Tibial artery (tissue), 4 donors: ENCODE measurements at regions not wholly inside any gene's neighbourhood (a gene's known extent, or its start where the extent isn't known, plus 50 kb on each side); places are given as distances from the start of the nearest gene placed in this dataset.

Source experiments
- DNase-seq, 2 donors: peaks; one replicate each; pipeline ENCODE4 v3.0.0-alpha.2; 2019
- H3K27ac ChIP-seq, 2 donors: fragments of 200-600 bp; sonication (generic) in 1 of 2; 1 replicate in 1 of 2; 2 replicates in 1 of 2; pipeline ENCODE4 v1.5.1; 2018 to 2019; ENCODE audit warnings: mild to moderate bottlenecking in 1 of 2
- H3K27me3 ChIP-seq, 2 donors: fragments of 200-600 bp; sonication (generic) in 1 of 2; one replicate each; pipeline versions ENCODE4 v1.5.1 to v1.6.0; 2016 to 2019
- H3K36me3 ChIP-seq, 3 donors: fragments of 200-600 bp; sonication (generic) in 2 of 3; one replicate each; pipeline ENCODE4 v1.5.1; 2016 to 2019; ENCODE audit warnings: mild to moderate bottlenecking in 2 of 3
- H3K4me1 ChIP-seq, 4 donors: fragments of 200-600 bp; sonication (generic) in 2 of 4; 1 replicate in 3 of 4; 2 replicates in 1 of 4; pipeline ENCODE4 v1.5.1; 2016 to 2019
- H3K4me3 ChIP-seq, 2 donors: fragments of 200-600 bp; sonication (generic) in 1 of 2; 1 replicate in 1 of 2; 2 replicates in 1 of 2; pipeline ENCODE4 v1.5.1; 2018 to 2019; ENCODE audit warnings: mild to moderate bottlenecking in 2 of 2
- H3K9me3 ChIP-seq, 3 donors: fragments of 200-600 bp; sonication (generic) in 1 of 3; one replicate each; pipeline ENCODE4 v1.5.1; 2016 to 2019
- CTCF ChIP-seq, 2 experiments: fragments of 200-600 bp in 1 of 2; fragments of 450-650 bp in 1 of 2; IDR thresholded peaks; one replicate each; pipeline ENCODE4 v1.5.1; 2017 to 2019; ENCODE audit warnings: antibody characterized with exemption in 2 of 2, mild to moderate bottlenecking in 1 of 2, moderate library complexity in 1 of 2
- intact Hi-C: fragments of 100-400 bp; cut with DNase I; formaldehyde crosslinking; loops from one replicate; pipeline ENCODE4 v1.15.0; 2023; ENCODE audit warnings: low total_unique reads

- H3K4me1 ChIP-seq, result no peaks in the 10 kb centered on the region
- H3K27ac ChIP-seq, result no peak overlapping the region
- H3K9me3 ChIP-seq, result peaks cover 0 to 8% (median 8%) of the 10 kb centered on the region in 3 donors
- peaks cover 0 to 9% of the 10 kb centered on the region in 2 donors for H3K27me3 ChIP-seq
- TF ChIP-seq CTCF (IDR thresholded peaks at IDR 0.05), result peak; percentile 37 to 41
- intact Hi-C loops, result no loop called here
- no peak for DNase-seq
- no peaks in the 10 kb centered on the region for H3K36me3 ChIP-seq
- H3K4me3 ChIP-seq, result no peak overlapping the region
Measured at GRCh38 chr1:14094611-14095400, 394.8 kb downstream of the PRDM2 start.

DNA sequence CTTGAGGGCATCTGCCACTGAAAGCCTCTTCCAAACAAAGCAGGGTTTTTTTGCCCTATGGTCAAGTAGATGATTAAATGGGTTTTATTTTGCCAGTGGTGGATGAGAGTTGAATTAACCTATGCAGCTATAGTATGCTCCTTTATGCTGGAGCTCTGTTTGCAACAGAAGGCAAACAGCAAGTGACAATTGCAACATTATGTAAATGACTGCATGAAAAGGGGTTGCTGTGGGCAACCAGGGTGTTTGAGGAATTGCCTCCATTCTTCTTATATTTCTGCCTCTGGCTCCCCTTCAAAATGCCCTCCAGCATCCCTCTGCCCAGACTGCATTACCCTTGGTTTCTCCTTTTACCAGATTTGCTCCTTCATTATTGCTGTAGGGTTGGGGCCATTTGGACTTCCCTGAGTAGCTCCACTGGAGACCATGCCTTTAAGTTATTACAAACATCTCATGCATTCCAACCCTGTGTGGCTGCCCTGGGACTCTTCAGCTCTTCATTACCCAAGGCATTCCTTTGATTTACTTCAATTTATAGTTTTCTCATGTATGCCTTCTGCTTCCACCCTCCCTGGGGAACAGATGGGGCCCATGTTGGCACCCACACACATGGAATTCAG, 398.4 kb downstream of the PRDM2 start:
- no peaks in the 10 kb centered on the region for H3K9me3 ChIP-seq
- intact Hi-C loops, result no loop called here
- no peak for DNase-seq
- H3K27ac ChIP-seq, result no peak overlapping the region
- H3K4me3 ChIP-seq, result no peak overlapping the region
- H3K36me3 ChIP-seq, result no peaks in the 10 kb centered on the region
- TF ChIP-seq CTCF (IDR thresholded peaks at IDR 0.05), result no peak
- H3K4me1 ChIP-seq, result no peaks in the 10 kb centered on the region
- peaks cover 0 to 4% of the 10 kb centered on the region in 2 donors for H3K27me3 ChIP-seq

DNA sequence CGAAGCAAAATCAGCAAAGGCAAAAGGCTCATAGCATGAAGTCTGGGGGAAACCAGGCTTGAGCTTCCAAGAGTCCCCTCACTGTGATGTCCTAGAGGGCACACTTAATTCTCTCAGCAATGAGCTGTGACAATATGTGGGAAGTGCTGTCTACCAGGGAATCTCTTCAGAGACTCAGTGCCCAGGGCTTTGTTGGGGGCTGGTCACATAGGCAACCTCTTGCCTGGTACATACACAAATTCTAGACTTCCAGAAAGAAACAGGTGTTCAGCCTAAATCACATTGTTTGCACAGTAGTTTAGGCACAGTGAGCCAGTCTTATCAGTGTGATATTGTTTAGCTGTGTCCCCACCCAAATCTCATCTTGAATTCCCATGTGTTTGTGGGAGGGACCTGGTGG, 400.5 kb downstream of the PRDM2 start:
- H3K4me1 ChIP-seq, result no peaks in the 10 kb centered on the region
- H3K36me3 ChIP-seq, result no peaks in the 10 kb centered on the region
- no peak for DNase-seq
- H3K27me3 ChIP-seq, result peaks cover 0 to 4% of the 10 kb centered on the region in 2 donors
- no peak overlapping the region for H3K4me3 ChIP-seq
- no peaks in the 10 kb centered on the region for H3K9me3 ChIP-seq
- no peak for TF ChIP-seq CTCF (IDR thresholded peaks at IDR 0.05)
- intact Hi-C loops, result no loop called here
- H3K27ac ChIP-seq, result no peak overlapping the region

- intact Hi-C loops, result no loop called here
- no peak overlapping the region for H3K4me3 ChIP-seq
- H3K9me3 ChIP-seq, result no peaks in the 10 kb centered on the region
- no peak for DNase-seq
- H3K27ac ChIP-seq, result no peak overlapping the region
- no peaks in the 10 kb centered on the region for H3K36me3 ChIP-seq
- H3K4me1 ChIP-seq, result no peaks in the 10 kb centered on the region
- no peak for TF ChIP-seq CTCF (IDR thresholded peaks at IDR 0.05)
- peaks cover 0 to 4% of the 10 kb centered on the region in 2 donors for H3K27me3 ChIP-seq
Measured at GRCh38 chr1:14100919-14101318, 400.9 kb downstream of the PRDM2 start.

GRCh38 chr1:14102180-14102579, 402.2 kb downstream of the PRDM2 start:
- H3K36me3 ChIP-seq, result no peaks in the 10 kb centered on the region
- no peaks in the 10 kb centered on the region for H3K4me1 ChIP-seq
- intact Hi-C loops, result no loop called here
- DNase-seq, result no peak
- peaks cover 0 to 2% of the 10 kb centered on the region in 2 donors for H3K27me3 ChIP-seq
- no peak for TF ChIP-seq CTCF (IDR thresholded peaks at IDR 0.05)
- H3K4me3 ChIP-seq, result no peak overlapping the region
- H3K9me3 ChIP-seq, result no peaks in the 10 kb centered on the region
- H3K27ac ChIP-seq, result no peak overlapping the region
